KMS-11 (cell line): ENCODE measurements at regions not wholly inside any gene's neighbourhood (a gene's known extent, or its start where the extent isn't known, plus 50 kb on each side); places are given as distances from the start of the nearest gene placed in this dataset.

Experiments used
- H2AFZ ChIP-seq: fragments of 200-600 bp; sonication (generic); 2 replicates; pipeline ENCODE4 v1.6.1; 2016; ENCODE audit warnings: antibody characterized with exemption, mixed run types, low read depth
- H3K27ac ChIP-seq: fragments of 200-600 bp; sonication (generic); 2 replicates; pipeline ENCODE4 v1.6.1; 2016; ENCODE audit warnings: mild to moderate bottlenecking, mixed run types
- H3K27me3 ChIP-seq: fragments of 200-600 bp; sonication (generic); 2 replicates; pipeline ENCODE4 v1.6.1; 2017; ENCODE audit warnings: mild to moderate bottlenecking, low read depth, mixed run types, moderate library complexity; ENCODE audit not compliant: insufficient read depth
- H3K36me3 ChIP-seq: fragments of 200-600 bp; sonication (generic); 2 replicates; pipeline ENCODE4 v1.6.1; 2017; ENCODE audit warnings: mild to moderate bottlenecking, mixed run types; ENCODE audit not compliant: insufficient read depth
- H3K4me1 ChIP-seq: fragments of 200-600 bp; sonication (generic); 2 replicates; pipeline ENCODE4 v1.6.1; 2016; ENCODE audit warnings: mild to moderate bottlenecking, low read depth, mixed run types; ENCODE audit not compliant: poor library complexity, severe bottlenecking
- H3K4me2 ChIP-seq: fragments of 200-600 bp; sonication (generic); 2 replicates; pipeline ENCODE4 v1.7.0; 2016; ENCODE audit warnings: mild to moderate bottlenecking, mixed run types
- H3K4me3 ChIP-seq: fragments of 200-600 bp; sonication (generic); IDR thresholded peaks from 2 replicates; pipeline ENCODE4 v1.6.1; 2017; ENCODE audit warnings: low read depth, low read length, mixed read lengths; ENCODE audit not compliant: insufficient read depth
- H3K79me2 ChIP-seq: fragments of 200-600 bp; sonication (generic); 2 replicates; pipeline ENCODE4 v1.6.1; 2016; ENCODE audit warnings: low read depth, mixed run types; ENCODE audit not compliant: insufficient read depth
- H3K9ac ChIP-seq: fragments of 200-600 bp; sonication (generic); 2 replicates; pipeline ENCODE4 v1.6.1; 2016; ENCODE audit warnings: mild to moderate bottlenecking, mixed run types
- H4K20me1 ChIP-seq: fragments of 200-600 bp; sonication (generic); 2 replicates; pipeline ENCODE4 v1.6.1; 2016; ENCODE audit warnings: mild to moderate bottlenecking, mixed run types; ENCODE audit not compliant: insufficient read depth
- CTCF ChIP-seq: fragments of 200-600 bp; sonication (generic); conservative IDR thresholded peaks from 2 replicates; pipeline ENCODE4 v1.6.1; 2017; ENCODE audit warnings: low read depth, mild to moderate bottlenecking, antibody characterized with exemption, low read length, moderate library complexity, mixed read lengths

GRCh38 chr2:58291726-58292438 is 50.8 kb upstream of the FANCL start:
- Histone ChIP-seq H4K20me1 (no peaks in the 10 kb centered on the region), H3K4me2 (no peak overlapping the region), H3K27ac (no peak overlapping the region), H3K27me3 (no peaks in the 10 kb centered on the region), H3K4me1 (no peaks in the 10 kb centered on the region), H3K4me3 (no peak overlapping the region), H3K79me2 (no peaks in the 10 kb centered on the region), H3K9ac (no peak overlapping the region), H2AFZ (no peak overlapping the region), H3K36me3 (no peaks in the 10 kb centered on the region)
- TF ChIP-seq CTCF: no peak
